ENCODE measurements at regions not wholly inside any gene's neighbourhood (a gene's known extent, or its start where the extent isn't known, plus 50 kb on each side); places are given as distances from the start of the nearest gene placed in this dataset.

DNA sequence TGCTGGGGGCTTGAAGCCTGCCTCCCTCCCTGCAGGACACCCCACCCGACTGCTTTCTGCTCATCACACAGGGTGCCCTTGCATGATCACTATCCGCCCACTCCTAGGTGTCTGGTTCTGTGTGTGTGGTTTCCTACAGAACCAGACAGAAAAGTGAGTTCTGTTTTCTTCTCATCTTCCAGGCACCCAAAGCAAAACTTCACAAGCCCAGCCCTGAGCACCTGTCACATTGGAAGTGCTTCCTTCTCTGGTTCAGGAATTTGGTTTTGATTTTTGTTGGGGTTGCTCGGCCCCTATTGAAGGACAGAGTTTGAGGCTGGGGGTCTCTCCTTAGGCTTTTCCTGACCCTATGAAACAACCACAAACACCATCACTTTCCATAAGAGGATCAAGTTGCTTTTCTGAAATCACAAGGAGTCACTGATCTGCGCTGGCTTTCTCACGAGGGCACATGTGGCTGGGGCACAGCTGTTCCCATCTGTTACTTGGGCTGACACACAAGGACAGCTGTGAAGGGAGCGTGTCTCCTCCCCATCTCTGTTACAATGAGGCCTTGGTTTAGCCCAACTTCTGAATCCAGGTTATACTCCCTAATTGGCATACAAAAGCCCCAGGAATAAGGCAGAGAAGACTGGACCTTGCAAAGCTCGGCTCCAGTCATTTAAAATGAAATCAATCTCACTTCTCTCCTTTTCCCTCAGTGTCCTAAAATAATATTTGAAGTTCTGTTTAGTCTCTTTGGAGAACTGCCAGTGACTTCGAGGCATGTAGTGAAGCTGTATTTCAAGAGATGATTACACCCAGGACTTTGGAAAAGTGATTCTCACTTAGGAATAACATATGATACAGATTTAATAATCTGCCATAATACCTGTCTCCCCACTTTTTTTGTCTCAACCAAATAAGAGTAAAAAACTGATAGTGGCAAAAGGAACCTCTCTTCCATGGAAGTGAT is 213.1 kb upstream of the GAS1 start:
- peak overlapping the region in 1 of 2 donors; percentile 2 for H3K27ac ChIP-seq
- DNase-seq (ENCODE audit: low spot score) = no peak
- TF ChIP-seq, protein P1, sequence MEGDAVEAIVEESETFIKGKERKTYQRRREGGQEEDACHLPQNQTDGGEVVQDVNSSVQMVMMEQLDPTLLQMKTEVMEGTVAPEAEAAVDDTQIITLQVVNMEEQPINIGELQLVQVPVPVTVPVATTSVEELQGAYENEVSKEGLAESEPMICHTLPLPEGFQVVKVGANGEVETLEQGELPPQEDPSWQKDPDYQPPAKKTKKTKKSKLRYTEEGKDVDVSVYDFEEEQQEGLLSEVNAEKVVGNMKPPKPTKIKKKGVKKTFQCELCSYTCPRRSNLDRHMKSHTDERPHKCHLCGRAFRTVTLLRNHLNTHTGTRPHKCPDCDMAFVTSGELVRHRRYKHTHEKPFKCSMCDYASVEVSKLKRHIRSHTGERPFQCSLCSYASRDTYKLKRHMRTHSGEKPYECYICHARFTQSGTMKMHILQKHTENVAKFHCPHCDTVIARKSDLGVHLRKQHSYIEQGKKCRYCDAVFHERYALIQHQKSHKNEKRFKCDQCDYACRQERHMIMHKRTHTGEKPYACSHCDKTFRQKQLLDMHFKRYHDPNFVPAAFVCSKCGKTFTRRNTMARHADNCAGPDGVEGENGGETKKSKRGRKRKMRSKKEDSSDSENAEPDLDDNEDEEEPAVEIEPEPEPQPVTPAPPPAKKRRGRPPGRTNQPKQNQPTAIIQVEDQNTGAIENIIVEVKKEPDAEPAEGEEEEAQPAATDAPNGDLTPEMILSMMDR (IDR thresholded peaks at IDR 0.05) = no peak
- no peak overlapping the region for H3K4me3 ChIP-seq
- no peaks in the 10 kb centered on the region for H3K27me3 ChIP-seq (replicated peaks; ENCODE audit: insufficient read depth)
- H3K36me3 ChIP-seq = no peaks in the 10 kb centered on the region
- H3K4me1 ChIP-seq (ENCODE audit: control insufficient read depth in 1 of 2, low read depth in 2 of 2) = peaks cover 5 to 34% of the 10 kb centered on the region in 2 donors
- ATAC-seq (ENCODE audit: insufficient number of reproducible peaks, low FRiP score, low read depth) = no peak
- no peaks in the 10 kb centered on the region for H3K9me3 ChIP-seq

DNA sequence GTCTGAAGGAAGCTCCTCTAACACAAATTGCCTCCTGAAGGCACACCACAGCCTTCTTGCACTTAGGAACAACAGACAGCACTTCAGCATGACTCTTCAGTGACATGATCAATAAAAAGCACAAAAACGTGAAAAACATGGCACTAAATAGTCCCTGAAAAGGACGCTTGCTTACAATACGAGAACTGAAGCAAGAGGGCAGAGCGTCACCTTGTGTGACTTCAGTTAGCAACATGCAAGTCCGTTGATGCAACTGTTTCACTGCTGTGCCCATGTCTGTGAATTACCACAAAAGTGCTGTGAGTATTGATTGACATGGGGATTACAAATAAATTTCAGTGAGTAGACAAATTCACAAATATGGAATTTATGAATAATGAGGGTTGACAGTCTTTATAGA is 219.9 kb upstream of the GAS1 start:
- no peak for DNase-seq (ENCODE audit: low spot score)
- no peaks in the 10 kb centered on the region for H3K36me3 ChIP-seq
- no peak overlapping the region for H3K27ac ChIP-seq
- H3K4me3 ChIP-seq = no peak overlapping the region
- ATAC-seq (ENCODE audit: insufficient number of reproducible peaks, low FRiP score, low read depth) = no peak
- H3K9me3 ChIP-seq = no peaks in the 10 kb centered on the region
- H3K27me3 ChIP-seq (replicated peaks; ENCODE audit: insufficient read depth) = no peaks in the 10 kb centered on the region
- TF ChIP-seq, protein P1 (IDR thresholded peaks at IDR 0.05) = no peak
- H3K4me1 ChIP-seq (ENCODE audit: control insufficient read depth in 1 of 2, low read depth in 2 of 2) = no peaks in the 10 kb centered on the region

DNA sequence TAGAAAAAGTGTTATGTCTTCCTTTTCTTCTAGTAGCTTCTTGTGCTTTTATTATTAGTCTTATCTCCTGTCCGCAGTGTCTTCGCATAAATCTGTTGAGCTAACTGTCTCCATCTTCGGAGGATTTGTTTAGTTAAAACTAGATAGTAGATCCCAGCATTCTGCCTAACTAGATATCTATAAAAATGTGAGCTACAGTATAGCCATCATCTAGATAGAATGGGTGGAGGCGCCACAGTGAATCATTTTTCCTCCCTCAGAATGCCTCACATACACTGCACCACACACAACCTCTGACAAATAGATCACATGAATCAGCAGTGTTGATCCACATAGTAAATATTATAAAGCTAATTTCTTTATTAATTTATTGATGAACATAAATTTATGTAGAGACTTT is 220.3 kb upstream of the GAS1 start:
- no peaks in the 10 kb centered on the region for H3K9me3 ChIP-seq
- no peaks in the 10 kb centered on the region for H3K27me3 ChIP-seq (replicated peaks; ENCODE audit: insufficient read depth)
- H3K4me1 ChIP-seq (ENCODE audit: control insufficient read depth in 1 of 2, low read depth in 2 of 2) = no peaks in the 10 kb centered on the region
- H3K36me3 ChIP-seq = no peaks in the 10 kb centered on the region
- no peak overlapping the region for H3K4me3 ChIP-seq
- DNase-seq (ENCODE audit: low spot score) = no peak
- no peak for ATAC-seq (ENCODE audit: insufficient number of reproducible peaks, low FRiP score, low read depth)
- TF ChIP-seq, protein P1 (IDR thresholded peaks at IDR 0.05) = no peak
- no peak overlapping the region for H3K27ac ChIP-seq

DNA sequence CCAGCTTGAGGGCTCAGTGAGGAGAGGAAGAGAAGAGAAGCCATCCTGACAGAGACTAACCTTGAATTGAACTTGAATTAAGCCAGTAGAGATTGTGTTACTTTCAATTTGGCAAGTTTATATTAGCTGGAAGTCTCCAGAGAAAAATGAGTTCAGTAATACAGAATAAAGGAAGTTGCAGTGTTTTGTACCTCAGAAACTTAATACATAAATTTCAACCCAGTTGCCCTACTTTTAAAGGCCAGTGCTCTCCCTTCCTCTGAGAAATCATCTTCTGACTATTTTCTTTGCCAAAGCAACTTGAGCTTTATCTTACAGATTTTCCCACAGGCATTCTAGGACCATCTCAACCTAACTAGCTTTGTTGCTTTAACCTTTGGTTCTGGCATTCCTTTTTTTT is 231.0 kb upstream of the GAS1 start:
- TF ChIP-seq, protein P1 (IDR thresholded peaks at IDR 0.05) = no peak
- H3K27ac ChIP-seq = no peak overlapping the region
- H3K36me3 ChIP-seq = no peaks in the 10 kb centered on the region
- ATAC-seq (ENCODE audit: insufficient number of reproducible peaks, low FRiP score, low read depth) (no peak), DNase-seq (ENCODE audit: low spot score) (no peak)
- no peaks in the 10 kb centered on the region for H3K27me3 ChIP-seq (replicated peaks; ENCODE audit: insufficient read depth)
- H3K4me3 ChIP-seq = no peak overlapping the region
- H3K4me1 ChIP-seq (ENCODE audit: control insufficient read depth in 1 of 2, low read depth in 2 of 2) = no peaks in the 10 kb centered on the region
- peaks cover 5% of the 10 kb centered on the region for H3K9me3 ChIP-seq

DNA sequence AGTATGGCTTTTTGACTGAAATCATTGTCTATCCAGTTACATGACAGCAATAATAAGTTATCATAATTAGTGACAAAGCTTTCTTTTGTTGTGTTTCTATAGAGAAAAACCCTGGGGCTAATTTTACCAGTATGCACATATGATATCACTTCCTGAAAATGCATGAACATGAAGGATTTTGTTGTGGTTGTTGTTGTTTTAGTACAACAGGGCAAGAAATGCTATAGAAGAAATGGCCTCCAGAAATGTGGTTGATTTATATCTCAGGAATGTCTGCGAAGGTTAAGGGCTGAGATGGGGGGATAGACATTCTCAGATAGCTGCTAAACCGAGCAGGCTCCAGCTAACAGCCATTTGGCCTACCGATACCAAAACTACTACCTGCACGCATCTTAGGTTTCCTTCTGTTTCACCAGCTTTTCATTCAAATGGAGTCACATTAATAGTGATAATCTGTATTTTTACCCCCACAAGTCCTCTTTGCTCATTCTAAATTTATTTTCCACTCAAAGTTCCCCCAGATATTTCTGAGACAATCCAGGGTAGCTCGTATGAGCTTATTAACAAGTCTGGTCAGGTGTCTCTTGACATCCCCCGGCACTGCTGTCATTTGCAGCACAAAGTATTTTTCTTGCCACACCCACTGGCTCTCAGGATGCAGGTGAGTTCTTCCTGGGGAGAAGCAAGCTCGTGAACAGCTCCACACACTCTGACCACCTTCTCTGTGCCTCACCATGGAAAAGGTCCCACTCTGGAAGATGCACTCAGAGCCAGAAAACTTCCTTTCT is 232.4 kb upstream of the GAS1 start:
- H3K9me3 ChIP-seq = peaks cover 5% of the 10 kb centered on the region
- H3K36me3 ChIP-seq = no peaks in the 10 kb centered on the region
- H3K27ac ChIP-seq = no peak overlapping the region
- no peak for ATAC-seq (ENCODE audit: insufficient number of reproducible peaks, low FRiP score, low read depth)
- H3K4me1 ChIP-seq (ENCODE audit: control insufficient read depth in 1 of 2, low read depth in 2 of 2) = no peaks in the 10 kb centered on the region
- DNase-seq (ENCODE audit: low spot score) = no peak
- no peaks in the 10 kb centered on the region for H3K27me3 ChIP-seq (replicated peaks; ENCODE audit: insufficient read depth)
- H3K4me3 ChIP-seq = no peak overlapping the region
- TF ChIP-seq, protein P1 (IDR thresholded peaks at IDR 0.05) = no peak
